Nephron (organoid): ENCODE measurements at regions not wholly inside any gene's neighbourhood (a gene's known extent, or its start where the extent isn't known, plus 50 kb on each side); places are given as distances from the start of the nearest gene placed in this dataset.

Source experiments
- H3K27ac Mint-ChIP-seq, 3 experiments: 2 replicates each; pipeline ENCODE4 v1.8.0; 2020; ENCODE audit warnings: mixed read lengths in 3 of 3, mild to moderate bottlenecking in 2 of 3, moderate library complexity in 1 of 3
- H3K27me3 Mint-ChIP-seq: 2 replicates; pipeline ENCODE4 v1.8.0; 2021; ENCODE audit warnings: low read depth, mild to moderate bottlenecking, moderate library complexity, mixed read lengths
- H3K36me3 Mint-ChIP-seq: 2 replicates; pipeline ENCODE4 v1.8.0; 2020; ENCODE audit warnings: low read depth, mixed read lengths
- H3K4me1 Mint-ChIP-seq: 2 replicates; pipeline ENCODE4 v1.8.0; 2020; ENCODE audit warnings: mixed read lengths
- H3K4me3 Mint-ChIP-seq, 3 experiments: 2 replicates each; pipeline ENCODE4 v1.8.0; 2020; ENCODE audit warnings: mild to moderate bottlenecking in 3 of 3, mixed read lengths in 3 of 3, moderate library complexity in 2 of 3
- H3K9me3 Mint-ChIP-seq: 2 replicates; pipeline ENCODE4 v1.8.0; 2020; ENCODE audit warnings: mixed read lengths
- CTCF ChIP-seq, 3 experiments: fragments of 200-600 bp; sonication (generic); IDR thresholded peaks; one replicate each; pipeline ENCODE4 v1.5.0; 2021; ENCODE audit warnings: antibody characterized with exemption in 3 of 3; ENCODE audit not compliant: unreplicated experiment in 3 of 3

GRCh38 chr9:94165592-94166235, 81.5 kb downstream of the PTPDC1 start:
- TF ChIP-seq CTCF (IDR thresholded peaks at IDR 0.05; ENCODE audit: unreplicated experiment in 3 of 3), result no peak
- H3K27ac Mint-ChIP-seq, result peak overlapping the region; percentile 20 to 99 (median 95)
- H3K9me3 Mint-ChIP-seq, result no peaks in the 10 kb centered on the region
- H3K4me1 Mint-ChIP-seq, result peaks cover 40% of the 10 kb centered on the region
- H3K27me3 Mint-ChIP-seq, result no peaks in the 10 kb centered on the region
- no peaks in the 10 kb centered on the region for H3K36me3 Mint-ChIP-seq
- peak overlapping the region; percentile 78 to 87 (median 87) for H3K4me3 Mint-ChIP-seq

GRCh38 chr9:94166236-94166975, 82.1 kb downstream of the PTPDC1 start:
- Mint-ChIP-seq H3K27me3 (no peaks in the 10 kb centered on the region), H3K36me3 (no peaks in the 10 kb centered on the region)

GRCh38 chr9:94166976-94167346, 82.7 kb downstream of the PTPDC1 start:
- no peaks in the 10 kb centered on the region for H3K9me3 Mint-ChIP-seq
- peaks cover 40% of the 10 kb centered on the region for H3K4me1 Mint-ChIP-seq
- H3K4me3 Mint-ChIP-seq, result peak overlapping the region; percentile 91 to 96 (median 93)
- peak in 1 of 3 experiments; percentile 9 for TF ChIP-seq CTCF (IDR thresholded peaks at IDR 0.05; ENCODE audit: unreplicated experiment in 3 of 3)
- H3K36me3 Mint-ChIP-seq, result no peaks in the 10 kb centered on the region
- H3K27me3 Mint-ChIP-seq, result no peaks in the 10 kb centered on the region
- H3K27ac Mint-ChIP-seq, result peak overlapping the region; percentile 88 to 99 (median 93)

More at GRCh38 chr9:94166236-94166975, 82.1 kb downstream of the PTPDC1 start:
- peak overlapping the region; percentile 93 to 99 (median 95) for H3K27ac Mint-ChIP-seq
- peak in 2 of 3 experiments; percentile 17 to 28 for TF ChIP-seq CTCF (IDR thresholded peaks at IDR 0.05; ENCODE audit: unreplicated experiment in 3 of 3)
- peaks cover 40% of the 10 kb centered on the region for H3K4me1 Mint-ChIP-seq
- peak overlapping the region; percentile 91 to 96 (median 93) for H3K4me3 Mint-ChIP-seq
- no peaks in the 10 kb centered on the region for H3K9me3 Mint-ChIP-seq

GRCh38 chr9:94167376-94167890, 83.2 kb downstream of the PTPDC1 start:
- Mint-ChIP-seq H3K36me3 (peaks cover under 1% of the 10 kb centered on the region), H3K4me3 (peak overlapping the region; percentile 91 to 96 (median 93)), H3K27ac (peak overlapping the region; percentile 88 to 99 (median 93)), H3K4me1 (peaks cover 42% of the 10 kb centered on the region), H3K9me3 (no peaks in the 10 kb centered on the region), H3K27me3 (no peaks in the 10 kb centered on the region)
- no peak for TF ChIP-seq CTCF (IDR thresholded peaks at IDR 0.05; ENCODE audit: unreplicated experiment in 3 of 3)

- Mint-ChIP-seq H3K9me3 (no peaks in the 10 kb centered on the region), H3K27me3 (no peaks in the 10 kb centered on the region), H3K4me3 (peak overlapping the region; percentile 91 to 96 (median 93)), H3K36me3 (peaks cover 7% of the 10 kb centered on the region), H3K27ac (peak overlapping the region; percentile 88 to 99 (median 93)), H3K4me1 (peaks cover 49% of the 10 kb centered on the region)
- TF ChIP-seq CTCF (IDR thresholded peaks at IDR 0.05; ENCODE audit: unreplicated experiment in 3 of 3), result no peak
These were observed 84.1 kb downstream of the PTPDC1 start for GRCh38 chr9:94168203-94169000.
